SK-N-SH treated with all-trans-retinoic acid at 6 μM for 48 hours (cell line): ENCODE measurements at regions not wholly inside any gene's neighbourhood (a gene's known extent, or its start where the extent isn't known, plus 50 kb on each side); places are given as distances from the start of the nearest gene placed in this dataset.

Source experiments
- ATAC-seq: fragments of 200-7000 bp; cut with Tn5 transposase; 3 replicates; pipeline ENCODE4 v1.9.1; 2020; ENCODE audit warnings: mild to moderate bottlenecking, moderate library complexity
- ARNTL ChIP-seq: fragments of 450-650 bp; formaldehyde crosslinking; IDR thresholded peaks from 2 replicates; pipeline ENCODE4 v1.5.0; 2020; ENCODE audit warnings: low read depth, mild to moderate bottlenecking, moderate library complexity, borderline replicate concordance
- BACH2 ChIP-seq: fragments of 250-450 bp; sonication (Bioruptor Pico); IDR thresholded peaks from 2 replicates; pipeline ENCODE4 v1.9.0; 2021; ENCODE audit warnings: mild to moderate bottlenecking, borderline replicate concordance
- CSDC2 ChIP-seq: fragments of 250-450 bp; sonication (Bioruptor Pico); IDR thresholded peaks from 2 replicates; pipeline ENCODE4 v1.5.0; 2020; ENCODE audit warnings: mild to moderate bottlenecking, moderate library complexity
- ESRRG ChIP-seq: fragments of 250-450 bp; sonication (Bioruptor Pico); IDR thresholded peaks from 2 replicates; pipeline ENCODE4 v1.6.1; 2021; ENCODE audit warnings: mild to moderate bottlenecking
- GLIS3 ChIP-seq: fragments of 250-450 bp; sonication (Bioruptor Pico); IDR thresholded peaks from 2 replicates; pipeline ENCODE4 v1.5.0; 2020; ENCODE audit warnings: mild to moderate bottlenecking, moderate library complexity
- ISL1 ChIP-seq: fragments of 250-450 bp; sonication (Bioruptor Pico); IDR thresholded peaks from 2 replicates; pipeline ENCODE4 v2.1.2; 2022; ENCODE audit warnings: mild to moderate bottlenecking, moderate library complexity
- OSR1 ChIP-seq: fragments of 250-450 bp; sonication (Bioruptor Pico); IDR thresholded peaks from 2 replicates; pipeline ENCODE4 v1.8.0; 2022; ENCODE audit warnings: moderate library complexity, mild to moderate bottlenecking, inconsistent platforms
- PPARA ChIP-seq: fragments of 250-450 bp; sonication (Bioruptor Pico); IDR thresholded peaks from 2 replicates; pipeline ENCODE4 v1.5.0; 2020; ENCODE audit warnings: mild to moderate bottlenecking, borderline replicate concordance
- RARB ChIP-seq: fragments of 250-450 bp; sonication (Bioruptor Pico); IDR thresholded peaks from 2 replicates; pipeline ENCODE4 v1.8.0; 2021; ENCODE audit warnings: mild to moderate bottlenecking, moderate library complexity
- TCF4 ChIP-seq: fragments of 250-450 bp; sonication (Bioruptor Pico); IDR thresholded peaks from 2 replicates; pipeline ENCODE4 v1.8.0; 2021; ENCODE audit warnings: mild to moderate bottlenecking, moderate library complexity, borderline replicate concordance
- TOX ChIP-seq: fragments of 250-450 bp; sonication (Bioruptor Pico); IDR thresholded peaks from 2 replicates; pipeline ENCODE4 v1.8.0; 2021; ENCODE audit warnings: mild to moderate bottlenecking, moderate library complexity, borderline replicate concordance
- ZC3H10 ChIP-seq: fragments of 250-450 bp; sonication (Bioruptor Pico); IDR thresholded peaks from 2 replicates; pipeline ENCODE4 v1.5.1; 2021; ENCODE audit warnings: mild to moderate bottlenecking, moderate library complexity
- ZFP3 ChIP-seq: fragments of 250-450 bp; sonication (Bioruptor Pico); IDR thresholded peaks from 2 replicates; pipeline ENCODE4 v1.5.0; 2020; ENCODE audit warnings: mild to moderate bottlenecking, moderate library complexity
- ZFP30 ChIP-seq: fragments of 450-650 bp; formaldehyde crosslinking; IDR thresholded peaks from 2 replicates; pipeline ENCODE4 v1.5.0; 2022; ENCODE audit warnings: mild to moderate bottlenecking, moderate library complexity
- ZNF565 ChIP-seq: fragments of 450-650 bp; formaldehyde crosslinking; conservative IDR thresholded peaks from 2 replicates; pipeline ENCODE4 v1.5.0; 2020; ENCODE audit warnings: low read depth, mild to moderate bottlenecking, moderate library complexity
- ZNF70 ChIP-seq: fragments of 450-650 bp; formaldehyde crosslinking; IDR thresholded peaks from 2 replicates; pipeline ENCODE4 v1.5.0; 2020; ENCODE audit warnings: mild to moderate bottlenecking, moderate library complexity
- ZNF8 ChIP-seq: fragments of 450-650 bp; formaldehyde crosslinking; IDR thresholded peaks from 2 replicates; pipeline ENCODE4 v1.5.0; 2020; ENCODE audit warnings: mild to moderate bottlenecking, moderate library complexity
- TF ChIP-seq, protein P1 (sequence below): fragments of 250-450 bp; sonication (Bioruptor Pico); IDR thresholded peaks from 2 replicates; pipeline ENCODE4 v1.5.1; 2021; ENCODE audit warnings: mild to moderate bottlenecking, moderate library complexity
- TF ChIP-seq, protein P2 (sequence below): fragments of 250-450 bp; sonication (Bioruptor Pico); IDR thresholded peaks from 2 replicates; pipeline ENCODE4 v1.5.1; 2020; ENCODE audit warnings: low read depth, mild to moderate bottlenecking, moderate library complexity
- TF ChIP-seq, protein P3 (sequence below): fragments of 250-450 bp; sonication (Bioruptor Pico); IDR thresholded peaks from 2 replicates; pipeline ENCODE4 v1.5.0; 2020; ENCODE audit warnings: mild to moderate bottlenecking, moderate library complexity
- TF ChIP-seq, protein P4 (sequence below): fragments of 250-450 bp; sonication (Bioruptor Pico); IDR thresholded peaks from 2 replicates; pipeline ENCODE4 v1.8.0; 2021; ENCODE audit warnings: low read depth, mild to moderate bottlenecking, moderate library complexity, borderline replicate concordance
- TF ChIP-seq, protein P5 (sequence below): fragments of 250-450 bp; sonication (Bioruptor Pico); IDR thresholded peaks from 2 replicates; pipeline ENCODE4 v1.8.0; 2020; ENCODE audit warnings: mild to moderate bottlenecking, moderate library complexity, borderline replicate concordance

DNA sequence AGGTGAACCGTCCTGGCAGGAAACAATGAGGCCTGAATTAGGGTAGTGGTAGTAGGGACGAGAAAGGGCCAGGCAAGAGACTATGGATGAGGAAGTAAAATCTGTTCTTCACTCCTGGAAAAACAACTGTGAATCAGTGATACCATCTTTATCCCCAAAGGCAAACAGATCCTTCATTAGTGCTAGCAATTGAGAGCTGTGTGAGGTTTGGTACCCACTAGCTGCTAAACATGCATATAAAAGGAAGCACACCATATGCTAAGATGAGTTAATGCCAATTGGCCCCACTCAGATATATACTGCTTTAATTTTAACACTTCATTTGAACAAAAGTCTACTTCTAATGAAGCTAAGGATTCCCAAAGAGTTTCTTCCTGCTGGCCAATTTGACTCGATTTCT is 244.8 kb upstream of the NR4A3 start:
- no peak for ATAC-seq
- TF ChIP-seq, protein P1, sequence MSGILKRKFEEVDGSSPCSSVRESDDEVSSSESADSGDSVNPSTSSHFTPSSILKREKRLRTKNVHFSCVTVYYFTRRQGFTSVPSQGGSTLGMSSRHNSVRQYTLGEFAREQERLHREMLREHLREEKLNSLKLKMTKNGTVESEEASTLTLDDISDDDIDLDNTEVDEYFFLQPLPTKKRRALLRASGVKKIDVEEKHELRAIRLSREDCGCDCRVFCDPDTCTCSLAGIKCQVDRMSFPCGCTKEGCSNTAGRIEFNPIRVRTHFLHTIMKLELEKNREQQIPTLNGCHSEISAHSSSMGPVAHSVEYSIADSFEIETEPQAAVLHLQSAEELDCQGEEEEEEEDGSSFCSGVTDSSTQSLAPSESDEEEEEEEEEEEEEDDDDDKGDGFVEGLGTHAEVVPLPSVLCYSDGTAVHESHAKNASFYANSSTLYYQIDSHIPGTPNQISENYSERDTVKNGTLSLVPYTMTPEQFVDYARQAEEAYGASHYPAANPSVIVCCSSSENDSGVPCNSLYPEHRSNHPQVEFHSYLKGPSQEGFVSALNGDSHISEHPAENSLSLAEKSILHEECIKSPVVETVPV (CRISPR knock-in tag), result no peak
- TF ChIP-seq RARB (CRISPR knock-in tag) (no peak), ISL1 (CRISPR knock-in tag) (no peak), GLIS3 (CRISPR knock-in tag) (no peak), TOX (CRISPR knock-in tag) (no peak), ARNTL (no peak), ZNF70 (CRISPR knock-in tag) (no peak), TCF4 (no peak), PPARA (no peak), ZC3H10 (no peak), ESRRG (CRISPR knock-in tag) (no peak), BACH2 (CRISPR knock-in tag) (no peak)
- TF ChIP-seq, protein P2, sequence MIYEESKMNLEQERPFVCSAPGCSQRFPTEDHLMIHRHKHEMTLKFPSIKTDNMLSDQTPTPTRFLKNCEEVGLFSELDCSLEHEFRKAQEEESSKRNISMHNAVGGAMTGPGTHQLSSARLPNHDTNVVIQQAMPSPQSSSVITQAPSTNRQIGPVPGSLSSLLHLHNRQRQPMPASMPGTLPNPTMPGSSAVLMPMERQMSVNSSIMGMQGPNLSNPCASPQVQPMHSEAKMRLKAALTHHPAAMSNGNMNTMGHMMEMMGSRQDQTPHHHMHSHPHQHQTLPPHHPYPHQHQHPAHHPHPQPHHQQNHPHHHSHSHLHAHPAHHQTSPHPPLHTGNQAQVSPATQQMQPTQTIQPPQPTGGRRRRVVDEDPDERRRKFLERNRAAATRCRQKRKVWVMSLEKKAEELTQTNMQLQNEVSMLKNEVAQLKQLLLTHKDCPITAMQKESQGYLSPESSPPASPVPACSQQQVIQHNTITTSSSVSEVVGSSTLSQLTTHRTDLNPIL, result no peak
- TF ChIP-seq, protein P3, sequence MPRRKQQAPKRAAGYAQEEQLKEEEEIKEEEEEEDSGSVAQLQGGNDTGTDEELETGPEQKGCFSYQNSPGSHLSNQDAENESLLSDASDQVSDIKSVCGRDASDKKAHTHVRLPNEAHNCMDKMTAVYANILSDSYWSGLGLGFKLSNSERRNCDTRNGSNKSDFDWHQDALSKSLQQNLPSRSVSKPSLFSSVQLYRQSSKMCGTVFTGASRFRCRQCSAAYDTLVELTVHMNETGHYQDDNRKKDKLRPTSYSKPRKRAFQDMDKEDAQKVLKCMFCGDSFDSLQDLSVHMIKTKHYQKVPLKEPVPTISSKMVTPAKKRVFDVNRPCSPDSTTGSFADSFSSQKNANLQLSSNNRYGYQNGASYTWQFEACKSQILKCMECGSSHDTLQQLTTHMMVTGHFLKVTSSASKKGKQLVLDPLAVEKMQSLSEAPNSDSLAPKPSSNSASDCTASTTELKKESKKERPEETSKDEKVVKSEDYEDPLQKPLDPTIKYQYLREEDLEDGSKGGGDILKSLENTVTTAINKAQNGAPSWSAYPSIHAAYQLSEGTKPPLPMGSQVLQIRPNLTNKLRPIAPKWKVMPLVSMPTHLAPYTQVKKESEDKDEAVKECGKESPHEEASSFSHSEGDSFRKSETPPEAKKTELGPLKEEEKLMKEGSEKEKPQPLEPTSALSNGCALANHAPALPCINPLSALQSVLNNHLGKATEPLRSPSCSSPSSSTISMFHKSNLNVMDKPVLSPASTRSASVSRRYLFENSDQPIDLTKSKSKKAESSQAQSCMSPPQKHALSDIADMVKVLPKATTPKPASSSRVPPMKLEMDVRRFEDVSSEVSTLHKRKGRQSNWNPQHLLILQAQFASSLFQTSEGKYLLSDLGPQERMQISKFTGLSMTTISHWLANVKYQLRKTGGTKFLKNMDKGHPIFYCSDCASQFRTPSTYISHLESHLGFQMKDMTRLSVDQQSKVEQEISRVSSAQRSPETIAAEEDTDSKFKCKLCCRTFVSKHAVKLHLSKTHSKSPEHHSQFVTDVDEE, result no peak
- TF ChIP-seq, protein P4, sequence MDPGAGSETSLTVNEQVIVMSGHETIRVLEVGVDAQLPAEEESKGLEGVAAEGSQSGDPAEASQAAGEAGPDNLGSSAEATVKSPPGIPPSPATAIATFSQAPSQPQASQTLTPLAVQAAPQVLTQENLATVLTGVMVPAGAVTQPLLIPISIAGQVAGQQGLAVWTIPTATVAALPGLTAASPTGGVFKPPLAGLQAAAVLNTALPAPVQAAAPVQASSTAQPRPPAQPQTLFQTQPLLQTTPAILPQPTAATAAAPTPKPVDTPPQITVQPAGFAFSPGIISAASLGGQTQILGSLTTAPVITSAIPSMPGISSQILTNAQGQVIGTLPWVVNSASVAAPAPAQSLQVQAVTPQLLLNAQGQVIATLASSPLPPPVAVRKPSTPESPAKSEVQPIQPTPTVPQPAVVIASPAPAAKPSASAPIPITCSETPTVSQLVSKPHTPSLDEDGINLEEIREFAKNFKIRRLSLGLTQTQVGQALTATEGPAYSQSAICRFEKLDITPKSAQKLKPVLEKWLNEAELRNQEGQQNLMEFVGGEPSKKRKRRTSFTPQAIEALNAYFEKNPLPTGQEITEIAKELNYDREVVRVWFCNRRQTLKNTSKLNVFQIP (CRISPR knock-in tag), result no peak

DNA sequence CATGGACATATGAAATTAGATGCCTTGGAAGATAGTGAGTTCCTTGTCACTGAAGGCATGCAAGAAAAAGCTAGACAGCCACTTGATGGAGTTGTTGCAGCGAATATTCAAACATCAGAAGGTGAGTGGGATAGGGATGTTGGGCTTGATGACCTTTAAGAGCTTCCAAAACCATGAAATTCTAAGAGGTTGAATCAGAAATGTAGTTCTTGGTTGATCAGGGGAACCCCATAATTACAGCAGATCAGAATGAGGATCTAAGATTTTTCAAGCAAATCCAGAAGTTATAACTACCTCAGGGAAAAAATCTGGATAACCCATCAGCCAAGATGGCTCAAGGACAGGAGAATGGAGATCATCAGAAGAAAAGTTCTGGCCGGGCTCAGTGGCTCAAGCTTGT is 244.3 kb upstream of the NR4A3 start:
- TF ChIP-seq, protein P5, sequence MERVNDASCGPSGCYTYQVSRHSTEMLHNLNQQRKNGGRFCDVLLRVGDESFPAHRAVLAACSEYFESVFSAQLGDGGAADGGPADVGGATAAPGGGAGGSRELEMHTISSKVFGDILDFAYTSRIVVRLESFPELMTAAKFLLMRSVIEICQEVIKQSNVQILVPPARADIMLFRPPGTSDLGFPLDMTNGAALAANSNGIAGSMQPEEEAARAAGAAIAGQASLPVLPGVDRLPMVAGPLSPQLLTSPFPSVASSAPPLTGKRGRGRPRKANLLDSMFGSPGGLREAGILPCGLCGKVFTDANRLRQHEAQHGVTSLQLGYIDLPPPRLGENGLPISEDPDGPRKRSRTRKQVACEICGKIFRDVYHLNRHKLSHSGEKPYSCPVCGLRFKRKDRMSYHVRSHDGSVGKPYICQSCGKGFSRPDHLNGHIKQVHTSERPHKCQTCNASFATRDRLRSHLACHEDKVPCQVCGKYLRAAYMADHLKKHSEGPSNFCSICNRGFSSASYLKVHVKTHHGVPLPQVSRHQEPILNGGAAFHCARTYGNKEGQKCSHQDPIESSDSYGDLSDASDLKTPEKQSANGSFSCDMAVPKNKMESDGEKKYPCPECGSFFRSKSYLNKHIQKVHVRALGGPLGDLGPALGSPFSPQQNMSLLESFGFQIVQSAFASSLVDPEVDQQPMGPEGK (CRISPR knock-in tag), result no peak
- no peak for TF ChIP-seq OSR1
- TF ChIP-seq PPARA, result no peak
- no peak for TF ChIP-seq ESRRG (CRISPR knock-in tag)
- TF ChIP-seq ZNF8, result no peak
- no peak for TF ChIP-seq ZNF565 (CRISPR knock-in tag)
- no peak for TF ChIP-seq ZNF70 (CRISPR knock-in tag)
- TF ChIP-seq, protein P4 (CRISPR knock-in tag), result no peak
- TF ChIP-seq, protein P1 (CRISPR knock-in tag), result no peak
- TF ChIP-seq ZFP30 (CRISPR knock-in tag), result no peak
- TF ChIP-seq, protein P2, result no peak
- TF ChIP-seq TCF4, result no peak
- TF ChIP-seq, protein P3, result no peak
- TF ChIP-seq CSDC2 (CRISPR knock-in tag), result no peak
- TF ChIP-seq ISL1 (CRISPR knock-in tag), result no peak
- TF ChIP-seq ZC3H10, result no peak
- TF ChIP-seq BACH2 (CRISPR knock-in tag), result no peak
- no peak for TF ChIP-seq ZFP3 (CRISPR knock-in tag)
- TF ChIP-seq RARB (CRISPR knock-in tag), result no peak
- TF ChIP-seq TOX (CRISPR knock-in tag), result no peak

More for the DNA sequence above, 244.3 kb upstream of the NR4A3 start:
- ATAC-seq, result no peak
